GM12878 (cell line): ENCODE measurements at regions not wholly inside any gene's neighbourhood (a gene's known extent, or its start where the extent isn't known, plus 50 kb on each side); places are given as distances from the start of the nearest gene placed in this dataset.
"Not testable (repeated sequence)": the region's sequence is repeated elsewhere in the genome, so short reads cannot be mapped to it uniquely, and the experiment has no call there.

Experiments
- ATF3 ChIP-seq: IDR thresholded peaks from 2 replicates; pipeline ENCODE4 v1.6.1; 2011; ENCODE audit warnings: low read depth, mild to moderate bottlenecking, low read length, moderate library complexity, borderline replicate concordance; ENCODE audit errors: extremely low read depth
- KAT2A ChIP-seq: conservative IDR thresholded peaks from 2 replicates; pipeline ENCODE4 v1.6.1; 2011; ENCODE audit warnings: low read depth, low read length; ENCODE audit not compliant: control insufficient read depth
- TF ChIP-seq, protein P1 (sequence below): fragments of 450-650 bp; formaldehyde crosslinking; IDR thresholded peaks from 2 replicates; pipeline ENCODE4 v1.5.0; 2022; ENCODE audit warnings: mild to moderate bottlenecking, missing genetic modification characterization

DNA sequence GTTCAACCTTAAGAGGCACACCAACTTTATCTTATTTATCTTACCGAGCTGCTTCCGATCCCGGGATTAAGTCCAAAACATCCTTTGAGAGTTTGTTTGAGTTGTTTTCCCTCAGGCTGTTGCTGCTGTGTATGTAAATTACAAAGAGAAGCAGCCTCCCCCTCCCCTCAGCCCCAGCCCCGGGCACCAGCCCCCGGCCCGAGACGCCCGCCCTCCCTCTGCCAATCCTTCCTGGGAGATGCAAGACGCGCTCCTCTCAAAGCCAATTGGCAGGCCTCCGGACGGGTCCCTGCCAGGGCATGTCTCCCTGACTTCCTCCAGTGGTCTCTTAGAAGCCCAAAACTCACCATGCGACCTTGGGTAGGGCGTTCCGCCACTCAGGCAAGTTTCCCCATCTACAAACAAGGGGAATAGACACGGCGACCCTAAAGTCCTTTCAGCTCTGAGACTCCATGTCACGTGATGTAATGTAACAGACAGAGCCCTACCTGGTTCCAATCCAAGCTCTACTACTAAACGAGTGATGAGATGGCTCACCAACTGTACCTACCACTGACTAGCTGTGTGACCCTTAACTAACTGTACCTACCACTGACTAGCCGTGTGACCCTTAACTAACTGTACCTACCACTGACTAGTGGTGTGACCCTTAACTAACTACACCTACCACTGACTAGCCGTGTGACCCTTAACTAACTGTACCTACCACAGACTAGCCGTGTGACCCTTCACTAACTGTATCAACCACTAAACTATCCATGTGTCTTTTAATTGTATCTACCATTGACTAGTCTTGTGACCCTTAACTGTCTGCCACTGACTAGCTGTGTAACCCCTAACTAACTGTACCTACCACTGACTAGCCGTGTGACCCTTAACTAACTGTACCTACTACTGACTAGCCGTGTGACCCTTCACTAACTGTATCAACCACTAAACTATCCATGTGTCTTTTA, 114.2 kb downstream of the NPIPA8 start:
- TF ChIP-seq, protein P1, sequence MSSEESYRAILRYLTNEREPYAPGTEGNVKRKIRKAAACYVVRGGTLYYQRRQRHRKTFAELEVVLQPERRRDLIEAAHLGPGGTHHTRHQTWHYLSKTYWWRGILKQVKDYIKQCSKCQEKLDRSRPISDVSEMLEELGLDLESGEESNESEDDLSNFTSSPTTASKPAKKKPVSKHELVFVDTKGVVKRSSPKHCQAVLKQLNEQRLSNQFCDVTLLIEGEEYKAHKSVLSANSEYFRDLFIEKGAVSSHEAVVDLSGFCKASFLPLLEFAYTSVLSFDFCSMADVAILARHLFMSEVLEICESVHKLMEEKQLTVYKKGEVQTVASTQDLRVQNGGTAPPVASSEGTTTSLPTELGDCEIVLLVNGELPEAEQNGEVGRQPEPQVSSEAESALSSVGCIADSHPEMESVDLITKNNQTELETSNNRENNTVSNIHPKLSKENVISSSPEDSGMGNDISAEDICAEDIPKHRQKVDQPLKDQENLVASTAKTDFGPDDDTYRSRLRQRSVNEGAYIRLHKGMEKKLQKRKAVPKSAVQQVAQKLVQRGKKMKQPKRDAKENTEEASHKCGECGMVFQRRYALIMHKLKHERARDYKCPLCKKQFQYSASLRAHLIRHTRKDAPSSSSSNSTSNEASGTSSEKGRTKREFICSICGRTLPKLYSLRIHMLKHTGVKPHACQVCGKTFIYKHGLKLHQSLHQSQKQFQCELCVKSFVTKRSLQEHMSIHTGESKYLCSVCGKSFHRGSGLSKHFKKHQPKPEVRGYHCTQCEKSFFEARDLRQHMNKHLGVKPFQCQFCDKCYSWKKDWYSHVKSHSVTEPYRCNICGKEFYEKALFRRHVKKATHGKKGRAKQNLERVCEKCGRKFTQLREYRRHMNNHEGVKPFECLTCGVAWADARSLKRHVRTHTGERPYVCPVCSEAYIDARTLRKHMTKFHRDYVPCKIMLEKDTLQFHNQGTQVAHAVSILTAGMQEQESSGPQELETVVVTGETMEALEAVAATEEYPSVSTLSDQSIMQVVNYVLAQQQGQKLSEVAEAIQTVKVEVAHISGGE (CRISPR knock-in tag), result not testable (repeated sequence)
- TF ChIP-seq KAT2A, ATF3: not testable (repeated sequence)
